ENCODE measurements at regions not wholly inside any gene's neighbourhood (a gene's known extent, or its start where the extent isn't known, plus 50 kb on each side); places are given as distances from the start of the nearest gene placed in this dataset.

GRCh38 chr11:76276046-76276780 lies 69.9 kb upstream of the WNT11 start:
- DNase-seq, result no peak

- DNase-seq, result no peak
Observed at GRCh38 chr11:76275446-76275845, 69.1 kb upstream of the WNT11 start.

GRCh38 chr11:76271068-76271467 lies 64.8 kb upstream of the WNT11 start:
- no peak for DNase-seq

- peak; percentile 55 for DNase-seq
Observed at GRCh38 chr11:76270389-76270788, 64.1 kb upstream of the WNT11 start.

- DNase-seq, result peak; percentile 68
Observed at GRCh38 chr11:76269661-76270261, 63.5 kb upstream of the WNT11 start.

- peak; percentile 24 for DNase-seq
Observed at GRCh38 chr11:76269247-76269646, 62.9 kb upstream of the WNT11 start.

- DNase-seq, result no peak
Observed at GRCh38 chr11:76268498-76268897, 62.2 kb upstream of the WNT11 start.

GRCh38 chr11:76267556-76267955 lies 61.3 kb upstream of the WNT11 start:
- DNase-seq, result peak; percentile 51

GRCh38 chr11:76266286-76267100 lies 60.2 kb upstream of the WNT11 start:
- DNase-seq, result peak; percentile 23

- DNase-seq, result no peak
Observed at GRCh38 chr11:76265771-76266241, 59.5 kb upstream of the WNT11 start.

GRCh38 chr11:76263657-76264056 lies 57.4 kb upstream of the WNT11 start:
- no peak for DNase-seq

GRCh38 chr11:76263166-76263565 lies 56.9 kb upstream of the WNT11 start:
- DNase-seq, result no peak

- DNase-seq, result no peak
Observed at GRCh38 chr11:76260296-76260925, 54.1 kb upstream of the WNT11 start.

GRCh38 chr11:76259299-76259908 lies 53.1 kb upstream of the WNT11 start:
- no peak for DNase-seq

- no peak for DNase-seq
Observed at GRCh38 chr11:76257074-76257719, 50.9 kb upstream of the WNT11 start.

GRCh38 chr11:76256448-76256847 lies 50.1 kb upstream of the WNT11 start:
- no peak for DNase-seq

Measured in hindlimb muscle (tissue), 1 donor.